ENCODE measurements at regions not wholly inside any gene's neighbourhood (a gene's known extent, or its start where the extent isn't known, plus 50 kb on each side); places are given as distances from the start of the nearest gene placed in this dataset.

GRCh38 chr9:106149956-106150355 lies 455.6 kb downstream of the TMEM38B start:
- no peaks in the 10 kb centered on the region for H3K79me2 ChIP-seq (ENCODE audit: insufficient read depth, low read length)
- no peak overlapping the region for H3K23ac ChIP-seq (ENCODE audit: insufficient read length, low read depth, low read length)
- WGBS (ENCODE audit: extremely low coverage, insufficient read length, low lambda C conversion rate): no CpG with 5 or more reads among the region's 1 CpG
- no peak overlapping the region for H2BK20ac ChIP-seq (ENCODE audit: low read depth, low read length, poor library complexity, severe bottlenecking)
- no peak overlapping the region for H3K9ac ChIP-seq (ENCODE audit: extremely low read depth, insufficient read length, low read length)
- H4K8ac ChIP-seq (replicated peaks; ENCODE audit: insufficient read length, low read depth, low read length): no peak overlapping the region
- H3K56ac ChIP-seq (ENCODE audit: insufficient read length, low read depth, low read length): no peak overlapping the region
- no peak overlapping the region for H2BK5ac ChIP-seq (ENCODE audit: insufficient read length, low read length)
- Mint-ChIP-seq H3K4me1 (no peaks in the 10 kb centered on the region), H3K9me3 (no peaks in the 10 kb centered on the region), H3K4me3 (no peak overlapping the region), H3K27me3 (ENCODE audit: low read depth) (no peaks in the 10 kb centered on the region), H3K27ac (no peak overlapping the region), H3K36me3 (ENCODE audit: insufficient read depth in 1 of 3, low read depth in 3 of 3) (no peaks in the 10 kb centered on the region)
- H2AK5ac ChIP-seq (ENCODE audit: insufficient read length, low read length): no peak overlapping the region
- H4K20me1 ChIP-seq (ENCODE audit: control insufficient read depth, insufficient read depth, insufficient read length): no peaks in the 10 kb centered on the region
- H3K4me2 ChIP-seq (ENCODE audit: insufficient read depth, insufficient read length, low read length): no peak overlapping the region
- H3K27ac ChIP-seq (ENCODE audit: insufficient read length, low read depth, low read length): no peak overlapping the region
- no peak overlapping the region for H2BK15ac ChIP-seq (ENCODE audit: low read depth, low read length)
- no peak overlapping the region for H2BK12ac ChIP-seq (ENCODE audit: insufficient read length, low read depth, low read length)
- no peak overlapping the region for H4K91ac ChIP-seq (ENCODE audit: insufficient read length, low read depth, low read length)
- no peaks in the 10 kb centered on the region for H3K79me1 ChIP-seq (ENCODE audit: insufficient read depth, low read depth, low read length, poor library complexity, severe bottlenecking)
- H3K27me3 ChIP-seq (ENCODE audit: insufficient read depth, low read length): no peaks in the 10 kb centered on the region
- no peak overlapping the region for H3K4ac ChIP-seq (ENCODE audit: low read depth, low read length)
- no peak overlapping the region for H3K18ac ChIP-seq (ENCODE audit: insufficient read length, low read depth, low read length)
- no peak for DNase-seq
- H2AFZ ChIP-seq (ENCODE audit: low read length): no peak overlapping the region
- no peaks in the 10 kb centered on the region for H3K23me2 ChIP-seq (ENCODE audit: insufficient read length, low read depth, low read length, poor library complexity, severe bottlenecking)
- H3K9me3 ChIP-seq (ENCODE audit: control insufficient read depth, low read depth, low read length): no peaks in the 10 kb centered on the region
- no peak overlapping the region for H3T11ph ChIP-seq (ENCODE audit: low read length)
- no peak overlapping the region for H3K14ac ChIP-seq (ENCODE audit: insufficient read depth, low read length)
- H3K4me1 ChIP-seq (ENCODE audit: insufficient read depth, low read length): no peaks in the 10 kb centered on the region
- no peak overlapping the region for H2BK120ac ChIP-seq (ENCODE audit: low read depth, low read length, poor library complexity, severe bottlenecking)
- no peak for TF ChIP-seq CTCF (conservative IDR thresholded peaks at IDR 0.05)
- H4K5ac ChIP-seq (ENCODE audit: insufficient read length, low read depth, low read length): no peak overlapping the region

Measured in H9 (cell line).